ENCODE measurements at regions not wholly inside any gene's neighbourhood (a gene's known extent, or its start where the extent isn't known, plus 50 kb on each side); places are given as distances from the start of the nearest gene placed in this dataset.

- H3K4me1 Mint-ChIP-seq, result no peaks in the 10 kb centered on the region
- no peak overlapping the region for H3K4me3 Mint-ChIP-seq
- H3K27ac Mint-ChIP-seq, result no peak overlapping the region
- no peak for TF ChIP-seq CTCF (IDR thresholded peaks at IDR 0.05; ENCODE audit: unreplicated experiment in 3 of 3)
- H3K27me3 Mint-ChIP-seq (ENCODE audit: low read depth), result peaks cover 10% of the 10 kb centered on the region
- H3K9me3 Mint-ChIP-seq, result no peaks in the 10 kb centered on the region
- H3K36me3 Mint-ChIP-seq (ENCODE audit: low read depth), result no peaks in the 10 kb centered on the region
Observed at GRCh38 chr3:155018621-155019330, 61.3 kb upstream of the MME start.

DNA sequence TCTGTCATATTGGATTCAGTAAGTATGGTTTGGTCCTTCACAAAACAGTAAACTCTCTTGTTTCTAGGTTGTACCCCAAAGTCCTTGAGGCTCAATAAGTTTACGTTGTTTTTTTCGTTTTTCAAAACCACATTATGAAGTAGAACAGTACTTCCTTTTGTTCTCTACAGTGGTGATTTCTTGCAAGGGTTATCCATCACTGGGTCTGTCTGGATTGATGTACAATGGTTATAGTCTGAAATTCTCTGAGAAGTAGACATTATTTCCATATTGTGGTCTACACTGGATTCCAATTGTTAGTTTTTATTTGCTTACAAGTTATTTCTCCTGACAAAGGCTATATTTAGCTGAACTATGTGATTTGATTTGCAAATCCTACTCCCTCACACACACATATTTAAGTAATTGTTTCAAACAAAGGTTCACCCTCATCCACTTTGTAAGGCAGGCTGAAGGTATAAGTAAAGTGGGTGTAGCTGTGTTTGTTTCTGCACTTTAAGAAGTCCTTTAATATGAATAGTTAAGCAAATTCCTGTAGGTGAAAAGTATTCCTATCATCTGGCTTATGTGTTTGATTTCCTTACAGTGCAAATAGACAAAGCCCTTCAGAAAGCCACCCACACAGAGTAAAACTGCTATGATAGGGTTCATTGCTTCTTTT lies 64.2 kb upstream of the MME start:
- Mint-ChIP-seq H3K9me3 (no peaks in the 10 kb centered on the region), H3K27me3 (ENCODE audit: low read depth) (peaks cover 5% of the 10 kb centered on the region), H3K4me1 (no peaks in the 10 kb centered on the region), H3K4me3 (no peak overlapping the region), H3K27ac (peak overlapping the region in 1 of 3 experiments; percentile 8), H3K36me3 (ENCODE audit: low read depth) (no peaks in the 10 kb centered on the region)
- no peak for TF ChIP-seq CTCF (IDR thresholded peaks at IDR 0.05; ENCODE audit: unreplicated experiment in 3 of 3)

GRCh38 chr3:155014953-155015352 lies 65.2 kb upstream of the MME start:
- H3K4me3 Mint-ChIP-seq, result no peak overlapping the region
- no peak overlapping the region for H3K27ac Mint-ChIP-seq
- H3K9me3 Mint-ChIP-seq, result no peaks in the 10 kb centered on the region
- no peaks in the 10 kb centered on the region for H3K36me3 Mint-ChIP-seq (ENCODE audit: low read depth)
- H3K4me1 Mint-ChIP-seq, result no peaks in the 10 kb centered on the region
- TF ChIP-seq CTCF (IDR thresholded peaks at IDR 0.05; ENCODE audit: unreplicated experiment in 3 of 3), result no peak
- peaks cover 9% of the 10 kb centered on the region for H3K27me3 Mint-ChIP-seq (ENCODE audit: low read depth)

GRCh38 chr3:155013427-155013826 lies 66.7 kb upstream of the MME start:
- H3K36me3 Mint-ChIP-seq (ENCODE audit: low read depth), result no peaks in the 10 kb centered on the region
- no peak overlapping the region for H3K27ac Mint-ChIP-seq
- H3K9me3 Mint-ChIP-seq, result no peaks in the 10 kb centered on the region
- no peak overlapping the region for H3K4me3 Mint-ChIP-seq
- TF ChIP-seq CTCF (IDR thresholded peaks at IDR 0.05; ENCODE audit: unreplicated experiment in 3 of 3), result no peak
- peaks cover 11% of the 10 kb centered on the region for H3K27me3 Mint-ChIP-seq (ENCODE audit: low read depth)
- no peaks in the 10 kb centered on the region for H3K4me1 Mint-ChIP-seq

GRCh38 chr3:155012584-155012983 lies 67.5 kb upstream of the MME start:
- no peaks in the 10 kb centered on the region for H3K4me1 Mint-ChIP-seq
- H3K9me3 Mint-ChIP-seq, result no peaks in the 10 kb centered on the region
- H3K36me3 Mint-ChIP-seq (ENCODE audit: low read depth), result no peaks in the 10 kb centered on the region
- peaks cover 13% of the 10 kb centered on the region for H3K27me3 Mint-ChIP-seq (ENCODE audit: low read depth)
- H3K4me3 Mint-ChIP-seq, result no peak overlapping the region
- no peak overlapping the region for H3K27ac Mint-ChIP-seq
- no peak for TF ChIP-seq CTCF (IDR thresholded peaks at IDR 0.05; ENCODE audit: unreplicated experiment in 3 of 3)

GRCh38 chr3:155010416-155010815 lies 69.7 kb upstream of the MME start:
- Mint-ChIP-seq H3K27me3 (ENCODE audit: low read depth) (peaks cover 13% of the 10 kb centered on the region), H3K27ac (peak overlapping the region in 1 of 3 experiments; percentile 64), H3K9me3 (no peaks in the 10 kb centered on the region)

More at GRCh38 chr3:155010416-155010815, 69.7 kb upstream of the MME start:
- no peaks in the 10 kb centered on the region for H3K4me1 Mint-ChIP-seq
- TF ChIP-seq CTCF (IDR thresholded peaks at IDR 0.05; ENCODE audit: unreplicated experiment in 3 of 3), result no peak
- no peak overlapping the region for H3K4me3 Mint-ChIP-seq
- H3K36me3 Mint-ChIP-seq (ENCODE audit: low read depth), result no peaks in the 10 kb centered on the region

All from nephron (organoid).